ENCODE measurements at regions not wholly inside any gene's neighbourhood (a gene's known extent, or its start where the extent isn't known, plus 50 kb on each side); places are given as distances from the start of the nearest gene placed in this dataset.
"Not testable (repeated sequence)": the region's sequence is repeated elsewhere in the genome, so short reads cannot be mapped to it uniquely, and the experiment has no call there.

- no peak for DNase-seq (ENCODE audit: low spot score)
These were observed 160.1 kb upstream of the CDH5 start for GRCh38 chr16:66206363-66206762.

GRCh38 chr16:66205287-66206231 lies 160.9 kb upstream of the CDH5 start:
- DNase-seq (ENCODE audit: low spot score): no peak

- no peak for DNase-seq (ENCODE audit: low spot score)
These were observed 161.7 kb upstream of the CDH5 start for GRCh38 chr16:66204756-66205155.

GRCh38 chr16:66203476-66203875 lies 163.0 kb upstream of the CDH5 start:
- DNase-seq (ENCODE audit: low spot score): no peak

GRCh38 chr16:66199189-66199588 lies 167.3 kb upstream of the CDH5 start:
- DNase-seq (ENCODE audit: low spot score): no peak

GRCh38 chr16:66198641-66199040 lies 167.8 kb upstream of the CDH5 start:
- no peak for DNase-seq (ENCODE audit: low spot score)

GRCh38 chr16:66197668-66198278 lies 168.7 kb upstream of the CDH5 start:
- no peak for DNase-seq (ENCODE audit: low spot score)

GRCh38 chr16:66196770-66197169 lies 169.7 kb upstream of the CDH5 start:
- no peak for DNase-seq (ENCODE audit: low spot score)

- no peak for DNase-seq (ENCODE audit: low spot score)
These were observed 171.6 kb upstream of the CDH5 start for GRCh38 chr16:66194866-66195265.

GRCh38 chr16:66193543-66194229 lies 172.8 kb upstream of the CDH5 start:
- DNase-seq (ENCODE audit: low spot score): no peak

- no peak for DNase-seq (ENCODE audit: low spot score)
These were observed 176.1 kb upstream of the CDH5 start for GRCh38 chr16:66190411-66190810.

GRCh38 chr16:66189951-66190350 lies 176.5 kb upstream of the CDH5 start:
- DNase-seq (ENCODE audit: low spot score): no peak

GRCh38 chr16:66188917-66189725 lies 177.4 kb upstream of the CDH5 start:
- no peak for DNase-seq (ENCODE audit: low spot score)

- DNase-seq (ENCODE audit: low spot score): no peak
These were observed 180.2 kb upstream of the CDH5 start for GRCh38 chr16:66186251-66186785.

GRCh38 chr16:66182592-66182991 lies 183.9 kb upstream of the CDH5 start:
- DNase-seq (ENCODE audit: low spot score): no peak

GRCh38 chr16:66176731-66177130 lies 189.8 kb upstream of the CDH5 start:
- DNase-seq (ENCODE audit: low spot score): no peak

GRCh38 chr16:66176111-66176510 lies 190.4 kb upstream of the CDH5 start:
- no peak for DNase-seq (ENCODE audit: low spot score)

- no peak for DNase-seq (ENCODE audit: low spot score)
These were observed 190.9 kb upstream of the CDH5 start for GRCh38 chr16:66175636-66176035.

- no peak for DNase-seq (ENCODE audit: low spot score)
These were observed 191.4 kb upstream of the CDH5 start for GRCh38 chr16:66175058-66175457.

- not testable (repeated sequence) for DNase-seq (ENCODE audit: low spot score)
These were observed 192.7 kb upstream of the CDH5 start for GRCh38 chr16:66173796-66174195.

GRCh38 chr16:66173181-66173580 lies 193.3 kb upstream of the CDH5 start:
- not testable (repeated sequence) for DNase-seq (ENCODE audit: low spot score)

- no peak for DNase-seq (ENCODE audit: low spot score)
These were observed 194.0 kb upstream of the CDH5 start for GRCh38 chr16:66172463-66172862.
